Left lobe of liver (tissue), 2 donors: ENCODE measurements at regions not wholly inside any gene's neighbourhood (a gene's known extent, or its start where the extent isn't known, plus 50 kb on each side); places are given as distances from the start of the nearest gene placed in this dataset.

Experiments
- ATAC-seq: fragments of 200-7000 bp; cut with Tn5 transposase; one replicate; pipeline ENCODE4 v1.9.1; 2020; ENCODE audit warnings: mild to moderate bottlenecking, moderate library complexity
- DNase-seq: peaks from one replicate; pipeline ENCODE4 v3.0.0-alpha.2; 2020; ENCODE audit warnings: low spot score
- donor health status: DM: no; HTN: no; CAD: no; lungs with moderate emphysema.
- donor health status: DM: no; HTN: yes; CAD: no.

GRCh38 chr14:54342806-54343205 lies 54.0 kb upstream of the CDKN3 start:
- ATAC-seq (no peak), DNase-seq (no peak)

DNA sequence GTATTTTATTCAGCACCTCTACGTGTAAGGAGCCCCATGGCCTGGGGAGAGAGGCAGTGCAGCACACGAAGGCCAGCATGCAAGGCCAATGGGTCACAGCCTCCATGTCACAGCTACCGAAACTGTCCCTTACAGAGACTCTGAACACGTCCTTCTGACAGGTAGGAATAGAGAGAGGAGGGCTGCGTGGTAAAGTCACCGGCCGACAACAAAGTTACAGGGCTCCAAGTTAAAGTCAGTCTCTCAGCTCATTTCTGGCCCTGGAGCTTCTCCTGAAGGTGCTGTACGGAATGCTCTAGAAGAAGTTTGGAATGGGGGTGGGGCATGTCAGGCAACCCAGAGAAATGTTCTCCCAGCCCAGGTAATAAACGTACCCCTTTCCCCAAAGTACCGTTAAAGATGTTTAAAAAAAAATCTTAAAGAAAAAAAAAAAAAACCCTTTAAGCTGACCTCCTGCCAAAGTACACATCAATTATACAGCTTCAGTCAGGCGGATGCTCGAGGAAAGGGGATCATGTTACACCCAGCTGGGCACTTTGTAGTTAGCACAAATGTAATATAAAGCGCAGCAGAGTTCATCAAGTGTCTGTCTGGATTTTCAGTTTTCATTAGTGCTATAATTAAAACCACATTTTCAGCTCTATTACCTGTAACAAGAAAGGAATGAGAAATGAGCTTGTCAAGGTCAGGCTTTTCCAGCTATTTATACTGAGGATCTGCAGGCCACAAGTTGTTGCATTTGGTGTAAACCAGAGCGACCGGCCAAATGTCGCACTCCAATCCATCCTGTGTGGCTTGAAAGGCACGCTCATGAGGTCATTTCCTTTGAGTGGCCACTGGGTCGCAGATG lies 53.3 kb upstream of the CDKN3 start:
- no peak for DNase-seq
- ATAC-seq = no peak

DNA sequence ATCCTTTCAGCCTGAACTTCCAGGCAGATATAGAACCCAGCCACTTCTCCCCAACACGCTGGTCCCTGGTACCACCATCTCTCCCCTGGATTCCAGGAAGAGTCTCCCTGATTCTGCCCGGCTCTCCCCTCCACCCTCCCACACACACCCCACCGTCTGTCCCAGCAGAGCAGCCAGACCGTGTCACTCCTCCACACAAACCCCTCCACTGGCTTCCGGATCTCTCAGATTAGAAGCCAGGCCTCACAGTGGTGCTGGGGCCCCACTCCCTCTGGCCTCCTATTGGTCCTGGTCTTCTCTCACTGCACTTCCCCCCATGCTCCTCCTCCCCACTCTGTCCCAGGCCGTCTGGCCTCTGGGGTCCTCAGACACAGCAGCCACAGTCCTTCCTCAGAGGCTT lies 52.4 kb upstream of the CDKN3 start:
- ATAC-seq = no peak

GRCh38 chr14:54346257-54346656 lies 50.5 kb upstream of the CDKN3 start:
- DNase-seq (no peak), ATAC-seq (no peak)

More for the DNA sequence above, 52.4 kb upstream of the CDKN3 start:
- DNase-seq = no peak
